ENCODE measurements at regions not wholly inside any gene's neighbourhood (a gene's known extent, or its start where the extent isn't known, plus 50 kb on each side); places are given as distances from the start of the nearest gene placed in this dataset.

DNA sequence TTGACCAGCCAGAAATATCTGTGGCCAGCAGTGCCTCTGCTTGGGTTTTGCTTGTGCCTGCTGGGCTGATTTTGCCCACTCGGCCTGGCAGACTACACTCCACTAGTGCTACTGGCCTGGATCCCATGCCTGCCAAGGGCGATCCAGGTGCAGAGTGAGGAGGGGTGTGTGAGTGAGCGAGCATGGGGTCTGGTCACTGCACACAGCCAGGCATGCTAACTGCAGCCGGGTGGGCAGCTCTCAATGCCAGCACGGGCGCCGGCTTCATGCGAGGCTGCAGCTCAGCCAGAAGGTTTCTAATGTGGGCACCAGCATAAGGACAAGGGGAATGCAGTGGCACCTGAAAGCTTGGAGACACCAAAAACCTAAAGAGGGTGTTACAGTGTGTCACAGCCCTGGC is 1161.4 kb downstream of the FSTL5 start (continued):
- TF ChIP-seq, protein P1, sequence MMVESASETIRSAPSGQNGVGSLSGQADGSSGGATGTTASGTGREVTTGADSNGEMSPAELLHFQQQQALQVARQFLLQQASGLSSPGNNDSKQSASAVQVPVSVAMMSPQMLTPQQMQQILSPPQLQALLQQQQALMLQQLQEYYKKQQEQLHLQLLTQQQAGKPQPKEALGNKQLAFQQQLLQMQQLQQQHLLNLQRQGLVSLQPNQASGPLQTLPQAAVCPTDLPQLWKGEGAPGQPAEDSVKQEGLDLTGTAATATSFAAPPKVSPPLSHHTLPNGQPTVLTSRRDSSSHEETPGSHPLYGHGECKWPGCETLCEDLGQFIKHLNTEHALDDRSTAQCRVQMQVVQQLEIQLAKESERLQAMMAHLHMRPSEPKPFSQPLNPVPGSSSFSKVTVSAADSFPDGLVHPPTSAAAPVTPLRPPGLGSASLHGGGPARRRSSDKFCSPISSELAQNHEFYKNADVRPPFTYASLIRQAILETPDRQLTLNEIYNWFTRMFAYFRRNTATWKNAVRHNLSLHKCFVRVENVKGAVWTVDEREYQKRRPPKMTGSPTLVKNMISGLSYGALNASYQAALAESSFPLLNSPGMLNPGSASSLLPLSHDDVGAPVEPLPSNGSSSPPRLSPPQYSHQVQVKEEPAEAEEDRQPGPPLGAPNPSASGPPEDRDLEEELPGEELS (CRISPR knock-in tag; IDR thresholded peaks at IDR 0.05): no peak

DNA sequence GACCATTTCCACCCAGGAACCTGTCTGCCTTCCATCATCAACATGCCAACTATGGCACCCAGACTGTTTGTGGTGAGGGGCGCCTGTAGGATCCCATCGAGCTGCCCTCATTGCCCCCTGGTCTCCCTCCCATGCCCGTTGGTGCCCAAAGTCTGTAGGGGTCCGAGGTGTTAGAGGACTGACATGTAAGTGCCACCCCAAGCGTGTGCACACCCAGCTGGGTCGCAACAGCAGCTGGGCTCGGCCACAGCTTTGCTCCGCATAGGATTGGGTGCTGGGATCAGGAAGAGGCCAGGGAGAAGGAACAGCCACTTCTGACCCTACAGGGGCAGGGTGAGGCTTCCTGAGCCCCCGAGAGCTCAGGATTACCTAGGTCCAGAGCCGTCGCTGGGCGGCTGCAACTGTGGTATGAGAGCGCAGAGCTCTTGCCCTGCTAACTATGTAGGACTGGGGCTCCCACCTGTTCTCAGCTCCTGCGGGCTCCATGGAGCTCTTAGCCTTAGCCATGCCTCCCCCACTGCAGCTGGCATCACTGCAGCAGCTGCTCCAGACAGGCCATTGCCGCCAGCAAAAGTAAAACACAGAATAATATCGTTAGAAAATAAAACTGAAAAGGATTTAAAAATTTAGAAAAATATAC is 1160.3 kb downstream of the FSTL5 start:
- Mint-ChIP-seq H3K4me3 (no peak overlapping the region), H3K36me3 (peaks cover 8% of the 10 kb centered on the region; the same call in 1 of the 2 replicates), H3K27ac (no peak overlapping the region), H3K9me3 (peaks cover 5% of the 10 kb centered on the region), H3K27me3 (ENCODE audit: low read depth) (no peaks in the 10 kb centered on the region), H3K4me1 (no peaks in the 10 kb centered on the region)
- TF ChIP-seq ZNF219 (CRISPR knock-in tag; IDR thresholded peaks at IDR 0.05; ENCODE audit: borderline replicate concordance): no peak
- no peak for TF ChIP-seq JUN (CRISPR knock-in tag; IDR thresholded peaks at IDR 0.05)
- TF ChIP-seq EMX1 (CRISPR knock-in tag; IDR thresholded peaks at IDR 0.05): no peak
- TF ChIP-seq, protein P2, sequence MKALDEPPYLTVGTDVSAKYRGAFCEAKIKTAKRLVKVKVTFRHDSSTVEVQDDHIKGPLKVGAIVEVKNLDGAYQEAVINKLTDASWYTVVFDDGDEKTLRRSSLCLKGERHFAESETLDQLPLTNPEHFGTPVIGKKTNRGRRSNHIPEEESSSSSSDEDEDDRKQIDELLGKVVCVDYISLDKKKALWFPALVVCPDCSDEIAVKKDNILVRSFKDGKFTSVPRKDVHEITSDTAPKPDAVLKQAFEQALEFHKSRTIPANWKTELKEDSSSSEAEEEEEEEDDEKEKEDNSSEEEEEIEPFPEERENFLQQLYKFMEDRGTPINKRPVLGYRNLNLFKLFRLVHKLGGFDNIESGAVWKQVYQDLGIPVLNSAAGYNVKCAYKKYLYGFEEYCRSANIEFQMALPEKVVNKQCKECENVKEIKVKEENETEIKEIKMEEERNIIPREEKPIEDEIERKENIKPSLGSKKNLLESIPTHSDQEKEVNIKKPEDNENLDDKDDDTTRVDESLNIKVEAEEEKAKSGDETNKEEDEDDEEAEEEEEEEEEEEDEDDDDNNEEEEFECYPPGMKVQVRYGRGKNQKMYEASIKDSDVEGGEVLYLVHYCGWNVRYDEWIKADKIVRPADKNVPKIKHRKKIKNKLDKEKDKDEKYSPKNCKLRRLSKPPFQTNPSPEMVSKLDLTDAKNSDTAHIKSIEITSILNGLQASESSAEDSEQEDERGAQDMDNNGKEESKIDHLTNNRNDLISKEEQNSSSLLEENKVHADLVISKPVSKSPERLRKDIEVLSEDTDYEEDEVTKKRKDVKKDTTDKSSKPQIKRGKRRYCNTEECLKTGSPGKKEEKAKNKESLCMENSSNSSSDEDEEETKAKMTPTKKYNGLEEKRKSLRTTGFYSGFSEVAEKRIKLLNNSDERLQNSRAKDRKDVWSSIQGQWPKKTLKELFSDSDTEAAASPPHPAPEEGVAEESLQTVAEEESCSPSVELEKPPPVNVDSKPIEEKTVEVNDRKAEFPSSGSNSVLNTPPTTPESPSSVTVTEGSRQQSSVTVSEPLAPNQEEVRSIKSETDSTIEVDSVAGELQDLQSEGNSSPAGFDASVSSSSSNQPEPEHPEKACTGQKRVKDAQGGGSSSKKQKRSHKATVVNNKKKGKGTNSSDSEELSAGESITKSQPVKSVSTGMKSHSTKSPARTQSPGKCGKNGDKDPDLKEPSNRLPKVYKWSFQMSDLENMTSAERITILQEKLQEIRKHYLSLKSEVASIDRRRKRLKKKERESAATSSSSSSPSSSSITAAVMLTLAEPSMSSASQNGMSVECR (CRISPR knock-in tag; IDR thresholded peaks at IDR 0.05; ENCODE audit: borderline replicate concordance): no peak
- TF ChIP-seq, protein P3, sequence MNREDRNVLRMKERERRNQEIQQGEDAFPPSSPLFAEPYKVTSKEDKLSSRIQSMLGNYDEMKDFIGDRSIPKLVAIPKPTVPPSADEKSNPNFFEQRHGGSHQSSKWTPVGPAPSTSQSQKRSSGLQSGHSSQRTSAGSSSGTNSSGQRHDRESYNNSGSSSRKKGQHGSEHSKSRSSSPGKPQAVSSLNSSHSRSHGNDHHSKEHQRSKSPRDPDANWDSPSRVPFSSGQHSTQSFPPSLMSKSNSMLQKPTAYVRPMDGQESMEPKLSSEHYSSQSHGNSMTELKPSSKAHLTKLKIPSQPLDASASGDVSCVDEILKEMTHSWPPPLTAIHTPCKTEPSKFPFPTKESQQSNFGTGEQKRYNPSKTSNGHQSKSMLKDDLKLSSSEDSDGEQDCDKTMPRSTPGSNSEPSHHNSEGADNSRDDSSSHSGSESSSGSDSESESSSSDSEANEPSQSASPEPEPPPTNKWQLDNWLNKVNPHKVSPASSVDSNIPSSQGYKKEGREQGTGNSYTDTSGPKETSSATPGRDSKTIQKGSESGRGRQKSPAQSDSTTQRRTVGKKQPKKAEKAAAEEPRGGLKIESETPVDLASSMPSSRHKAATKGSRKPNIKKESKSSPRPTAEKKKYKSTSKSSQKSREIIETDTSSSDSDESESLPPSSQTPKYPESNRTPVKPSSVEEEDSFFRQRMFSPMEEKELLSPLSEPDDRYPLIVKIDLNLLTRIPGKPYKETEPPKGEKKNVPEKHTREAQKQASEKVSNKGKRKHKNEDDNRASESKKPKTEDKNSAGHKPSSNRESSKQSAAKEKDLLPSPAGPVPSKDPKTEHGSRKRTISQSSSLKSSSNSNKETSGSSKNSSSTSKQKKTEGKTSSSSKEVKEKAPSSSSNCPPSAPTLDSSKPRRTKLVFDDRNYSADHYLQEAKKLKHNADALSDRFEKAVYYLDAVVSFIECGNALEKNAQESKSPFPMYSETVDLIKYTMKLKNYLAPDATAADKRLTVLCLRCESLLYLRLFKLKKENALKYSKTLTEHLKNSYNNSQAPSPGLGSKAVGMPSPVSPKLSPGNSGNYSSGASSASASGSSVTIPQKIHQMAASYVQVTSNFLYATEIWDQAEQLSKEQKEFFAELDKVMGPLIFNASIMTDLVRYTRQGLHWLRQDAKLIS (CRISPR knock-in tag; IDR thresholded peaks at IDR 0.05; ENCODE audit: borderline replicate concordance): no peak
- TF ChIP-seq NFYB (CRISPR knock-in tag; conservative IDR thresholded peaks at IDR 0.05; ENCODE audit: low read depth): no peak
- TF ChIP-seq IRF2 (CRISPR knock-in tag; IDR thresholded peaks at IDR 0.05; ENCODE audit: borderline replicate concordance, low read depth): no peak
- no peak for TF ChIP-seq KAT7 (CRISPR knock-in tag; IDR thresholded peaks at IDR 0.05; ENCODE audit: borderline replicate concordance)
- TF ChIP-seq, protein P4, sequence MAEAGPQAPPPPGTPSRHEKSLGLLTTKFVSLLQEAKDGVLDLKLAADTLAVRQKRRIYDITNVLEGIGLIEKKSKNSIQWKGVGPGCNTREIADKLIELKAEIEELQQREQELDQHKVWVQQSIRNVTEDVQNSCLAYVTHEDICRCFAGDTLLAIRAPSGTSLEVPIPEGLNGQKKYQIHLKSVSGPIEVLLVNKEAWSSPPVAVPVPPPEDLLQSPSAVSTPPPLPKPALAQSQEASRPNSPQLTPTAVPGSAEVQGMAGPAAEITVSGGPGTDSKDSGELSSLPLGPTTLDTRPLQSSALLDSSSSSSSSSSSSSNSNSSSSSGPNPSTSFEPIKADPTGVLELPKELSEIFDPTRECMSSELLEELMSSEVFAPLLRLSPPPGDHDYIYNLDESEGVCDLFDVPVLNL (CRISPR knock-in tag; IDR thresholded peaks at IDR 0.05; ENCODE audit: borderline replicate concordance, low read depth): no peak
- CTCF ChIA-PET: no interaction called here
- DNase-seq (ENCODE audit: low spot score): no peak
- no peak for ATAC-seq
- POLR2A ChIA-PET: no interaction called here

- Mint-ChIP-seq H3K4me1 (no peaks in the 10 kb centered on the region), H3K27ac (no peak overlapping the region)
- POLR2A ChIA-PET: no interaction called here
- no peak for TF ChIP-seq OVOL2 (CRISPR knock-in tag; IDR thresholded peaks at IDR 0.05; ENCODE audit: borderline replicate concordance)
- TF ChIP-seq MLX (CRISPR knock-in tag; IDR thresholded peaks at IDR 0.05): no peak
- no peak for TF ChIP-seq IRF1 (CRISPR knock-in tag; IDR thresholded peaks at IDR 0.05)
- TF ChIP-seq ZNF232 (CRISPR knock-in tag; IDR thresholded peaks at IDR 0.05): no peak
- TF ChIP-seq SMAD3 (CRISPR knock-in tag; IDR thresholded peaks at IDR 0.05; ENCODE audit: borderline replicate concordance): no peak
- TF ChIP-seq, protein P1 (CRISPR knock-in tag; IDR thresholded peaks at IDR 0.05): no peak
Measured at GRCh38 chr4:161005746-161006145, 1158.1 kb downstream of the FSTL5 start.

More at GRCh38 chr4:161005746-161006145, 1158.1 kb downstream of the FSTL5 start:
- H3K4me3 Mint-ChIP-seq: no peak overlapping the region
- CTCF ChIA-PET: no interaction called here
- H3K9me3 Mint-ChIP-seq: peaks cover 5% of the 10 kb centered on the region
- no peak for DNase-seq (ENCODE audit: low spot score)
- no peaks in the 10 kb centered on the region for H3K27me3 Mint-ChIP-seq (ENCODE audit: low read depth)
- H3K36me3 Mint-ChIP-seq: peaks cover 8% of the 10 kb centered on the region; the same call in 1 of the 2 replicates
- ATAC-seq: no peak

Data from WTC11 (cell line).